ENCODE measurements at regions not wholly inside any gene's neighbourhood (a gene's known extent, or its start where the extent isn't known, plus 50 kb on each side); places are given as distances from the start of the nearest gene placed in this dataset.

- peaks cover 8 to 10% of the 10 kb centered on the region in 2 donors for H3K9me3 Mint-ChIP-seq
- no peaks in the 10 kb centered on the region for H3K27me3 Mint-ChIP-seq
- ATAC-seq (no peak), DNase-seq (no peak)
- H3K4me1 Mint-ChIP-seq: no peaks in the 10 kb centered on the region
- no peak overlapping the region for H3K4me3 Mint-ChIP-seq
- H3K27ac Mint-ChIP-seq: peak overlapping the region in 1 of 2 donors; percentile 74
These were observed 529.5 kb upstream of the ZNF462 start for GRCh38 chr9:106333481-106333880.

DNA sequence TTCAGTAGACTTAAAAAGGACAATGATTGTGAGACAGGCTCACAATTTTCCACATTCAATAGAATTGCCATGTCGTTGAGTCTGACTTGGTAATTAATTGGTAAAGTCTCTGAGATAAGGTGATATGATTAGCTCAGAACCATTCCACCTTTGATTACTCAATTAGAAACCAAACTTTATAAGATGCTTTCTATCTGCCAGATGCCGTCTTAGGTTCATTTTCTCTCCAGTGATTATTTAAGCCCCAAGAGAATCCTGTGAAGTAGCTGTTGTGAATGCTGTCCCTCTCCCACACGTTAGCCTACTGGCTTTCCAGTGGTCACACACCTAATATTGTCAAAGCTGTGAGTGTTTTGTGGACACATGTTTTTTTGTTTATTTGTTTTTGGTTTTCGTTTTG lies 528.9 kb upstream of the ZNF462 start:
- peaks cover 8 to 10% of the 10 kb centered on the region in 2 donors for H3K9me3 Mint-ChIP-seq
- H3K27ac Mint-ChIP-seq: no peak overlapping the region
- ATAC-seq: no peak
- H3K4me1 Mint-ChIP-seq: no peaks in the 10 kb centered on the region
- DNase-seq: no peak
- H3K27me3 Mint-ChIP-seq: no peaks in the 10 kb centered on the region
- no peak overlapping the region for H3K4me3 Mint-ChIP-seq

- H3K27ac Mint-ChIP-seq: no peak overlapping the region
- no peaks in the 10 kb centered on the region for H3K27me3 Mint-ChIP-seq
- DNase-seq (no peak), ATAC-seq (no peak)
- H3K4me1 Mint-ChIP-seq: no peaks in the 10 kb centered on the region
- H3K9me3 Mint-ChIP-seq: peaks cover 4 to 9% of the 10 kb centered on the region in 2 donors
- H3K4me3 Mint-ChIP-seq: no peak overlapping the region
These were observed 523.1 kb upstream of the ZNF462 start for GRCh38 chr9:106339882-106340281.

GRCh38 chr9:106350777-106351176 lies 512.2 kb upstream of the ZNF462 start:
- ATAC-seq (no peak), DNase-seq (no peak)
- Mint-ChIP-seq H3K4me3 (no peak overlapping the region), H3K9me3 (peaks cover 11 to 15% of the 10 kb centered on the region in 2 donors), H3K27ac (no peak overlapping the region), H3K27me3 (no peaks in the 10 kb centered on the region), H3K4me1 (no peaks in the 10 kb centered on the region)

- Mint-ChIP-seq H3K9me3 (peaks cover 26 to 53% of the 10 kb centered on the region in 2 donors), H3K27ac (peak overlapping the region in 1 of 2 donors; percentile 34), H3K4me1 (no peaks in the 10 kb centered on the region), H3K27me3 (no peaks in the 10 kb centered on the region), H3K4me3 (no peak overlapping the region)
- DNase-seq: no peak
- no peak for ATAC-seq
These were observed 506.0 kb upstream of the ZNF462 start for GRCh38 chr9:106356924-106357323.

GRCh38 chr9:106358331-106358730 lies 504.6 kb upstream of the ZNF462 start:
- H3K9me3 Mint-ChIP-seq: peaks cover 26 to 53% of the 10 kb centered on the region in 2 donors
- DNase-seq (no peak), ATAC-seq (no peak)
- H3K27ac Mint-ChIP-seq: no peak overlapping the region
- no peaks in the 10 kb centered on the region for H3K27me3 Mint-ChIP-seq
- H3K4me3 Mint-ChIP-seq: no peak overlapping the region
- no peaks in the 10 kb centered on the region for H3K4me1 Mint-ChIP-seq

DNA sequence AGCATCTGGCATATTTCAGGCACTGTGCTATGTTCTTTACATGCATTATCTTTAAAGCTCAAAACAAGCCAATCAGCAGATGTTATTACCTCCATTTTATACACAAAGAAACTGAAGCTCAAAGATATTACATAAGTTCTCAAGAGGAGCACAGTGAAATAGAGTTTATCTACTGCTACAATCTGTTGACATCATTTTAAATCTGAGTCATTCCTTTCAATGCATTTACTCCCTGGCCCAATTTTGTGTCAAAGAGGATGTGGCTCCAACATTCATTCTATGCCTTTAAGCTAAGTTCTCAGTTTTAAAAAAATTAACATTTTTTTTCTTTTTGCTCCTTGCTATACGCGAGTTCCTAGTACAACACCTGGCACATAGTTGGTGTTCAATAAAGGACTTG lies 486.3 kb upstream of the ZNF462 start:
- DNase-seq: no peak
- no peaks in the 10 kb centered on the region for H3K27me3 Mint-ChIP-seq

DNA sequence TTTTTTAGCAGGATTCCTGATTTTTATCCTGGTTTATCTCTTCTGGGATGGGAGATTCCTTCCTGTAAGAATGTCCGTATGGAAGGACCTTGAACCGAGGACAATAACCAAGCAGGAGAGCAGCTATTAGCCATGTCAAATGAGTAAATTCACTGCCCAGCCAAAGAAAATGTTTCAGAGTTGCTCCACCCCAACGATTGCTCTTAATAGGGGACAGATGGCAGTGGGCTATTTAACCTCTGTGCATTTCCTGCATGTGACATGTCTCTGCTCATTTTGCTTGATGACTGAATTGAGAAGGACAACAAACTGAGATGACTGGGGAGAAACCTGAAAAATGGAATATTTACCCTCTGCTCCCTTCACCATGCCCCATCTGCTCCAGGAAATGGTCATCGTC lies 479.9 kb upstream of the ZNF462 start:
- Mint-ChIP-seq H3K9me3 (peaks cover 3 to 12% of the 10 kb centered on the region in 2 donors), H3K27ac (no peak overlapping the region), H3K4me1 (no peaks in the 10 kb centered on the region), H3K27me3 (no peaks in the 10 kb centered on the region), H3K4me3 (no peak overlapping the region)
- DNase-seq: no peak
- no peak for ATAC-seq

More for the DNA sequence above, 486.3 kb upstream of the ZNF462 start:
- H3K27ac Mint-ChIP-seq: no peak overlapping the region
- no peaks in the 10 kb centered on the region for H3K4me1 Mint-ChIP-seq
- ATAC-seq: no peak
- no peak overlapping the region for H3K4me3 Mint-ChIP-seq
- H3K9me3 Mint-ChIP-seq: peaks cover 10% of the 10 kb centered on the region in 2 donors

- Mint-ChIP-seq H3K27me3 (no peaks in the 10 kb centered on the region), H3K4me3 (no peak overlapping the region), H3K9me3 (peaks cover 7 to 9% of the 10 kb centered on the region in 2 donors), H3K4me1 (no peaks in the 10 kb centered on the region), H3K27ac (no peak overlapping the region)
- ATAC-seq: no peak
- no peak for DNase-seq
These were observed 475.0 kb upstream of the ZNF462 start for GRCh38 chr9:106387965-106388364.

DNA sequence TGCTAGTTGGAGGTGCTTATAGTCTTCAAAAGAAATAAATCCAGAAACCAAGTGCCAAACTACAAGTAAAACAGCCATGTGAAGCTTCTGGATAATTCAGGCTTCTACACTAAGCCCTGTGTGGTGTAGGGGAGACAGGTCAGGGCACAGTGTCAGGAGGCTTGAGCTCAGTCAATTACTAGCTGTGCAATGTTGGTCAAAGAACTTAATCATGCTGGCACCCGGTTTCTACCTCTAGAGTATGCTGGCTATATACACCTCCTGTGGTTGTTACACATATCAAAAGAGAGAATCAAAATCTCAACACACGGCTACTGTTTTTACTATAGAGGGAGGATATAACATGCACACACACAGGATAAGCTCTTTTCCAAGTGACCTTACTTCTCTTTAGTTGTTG lies 469.7 kb upstream of the ZNF462 start:
- no peak for DNase-seq
- Mint-ChIP-seq H3K27me3 (no peaks in the 10 kb centered on the region), H3K9me3 (peaks cover 7 to 10% of the 10 kb centered on the region in 2 donors), H3K4me3 (no peak overlapping the region), H3K4me1 (no peaks in the 10 kb centered on the region), H3K27ac (no peak overlapping the region)
- ATAC-seq: no peak

- no peaks in the 10 kb centered on the region for H3K4me1 Mint-ChIP-seq
- peaks cover 0 to 11% of the 10 kb centered on the region in 2 donors for H3K9me3 Mint-ChIP-seq
- ATAC-seq (no peak), DNase-seq (no peak)
- no peaks in the 10 kb centered on the region for H3K27me3 Mint-ChIP-seq
- H3K27ac Mint-ChIP-seq: no peak overlapping the region
- no peak overlapping the region for H3K4me3 Mint-ChIP-seq
These were observed 462.8 kb upstream of the ZNF462 start for GRCh38 chr9:106400170-106400569.

- Mint-ChIP-seq H3K9me3 (peaks cover 0 to 11% of the 10 kb centered on the region in 2 donors), H3K4me1 (no peaks in the 10 kb centered on the region), H3K27ac (no peak overlapping the region), H3K4me3 (no peak overlapping the region), H3K27me3 (no peaks in the 10 kb centered on the region)
- DNase-seq (no peak), ATAC-seq (no peak)
These were observed 462.0 kb upstream of the ZNF462 start for GRCh38 chr9:106400950-106401349.

GRCh38 chr9:106403081-106403480 lies 459.9 kb upstream of the ZNF462 start:
- DNase-seq: no peak
- Mint-ChIP-seq H3K9me3 (peaks cover 0 to 17% of the 10 kb centered on the region in 2 donors), H3K4me3 (no peak overlapping the region), H3K27me3 (no peaks in the 10 kb centered on the region), H3K4me1 (no peaks in the 10 kb centered on the region), H3K27ac (no peak overlapping the region)
- no peak for ATAC-seq

- no peak overlapping the region for H3K4me3 Mint-ChIP-seq
- peaks cover 0 to 17% of the 10 kb centered on the region in 2 donors for H3K9me3 Mint-ChIP-seq
- no peaks in the 10 kb centered on the region for H3K4me1 Mint-ChIP-seq
- no peak overlapping the region for H3K27ac Mint-ChIP-seq
- no peaks in the 10 kb centered on the region for H3K27me3 Mint-ChIP-seq
- DNase-seq (no peak), ATAC-seq (no peak)
These were observed 458.8 kb upstream of the ZNF462 start for GRCh38 chr9:106404137-106404536.

DNA sequence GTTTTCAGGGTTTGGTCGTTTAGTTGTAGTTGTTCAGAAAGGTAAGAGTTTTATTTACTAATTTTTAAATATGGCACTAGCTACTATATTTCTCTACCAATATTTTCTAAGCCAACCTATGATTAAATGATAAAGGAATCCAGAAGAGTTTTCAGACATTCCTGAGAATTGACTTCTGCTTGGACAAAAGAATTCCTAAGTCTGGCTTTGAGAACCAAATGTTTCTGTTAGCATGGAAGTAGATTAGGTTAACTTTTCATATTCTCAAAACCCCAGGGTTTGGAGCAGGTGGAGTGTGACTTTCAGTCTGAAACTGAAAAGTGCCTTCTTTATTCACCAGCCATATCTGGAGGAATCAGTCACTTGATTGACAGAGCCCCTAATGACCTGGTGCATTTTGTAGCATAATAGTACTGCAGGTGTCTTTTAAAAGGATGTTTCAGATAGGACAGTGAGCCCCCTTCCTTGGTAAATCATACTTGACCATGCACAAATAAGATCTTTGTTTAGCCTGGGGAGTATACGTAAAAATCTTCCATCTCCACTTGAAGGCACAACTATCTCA lies 457.0 kb upstream of the ZNF462 start:
- DNase-seq (no peak), ATAC-seq (no peak)
- no peak overlapping the region for H3K4me3 Mint-ChIP-seq
- H3K27me3 Mint-ChIP-seq: no peaks in the 10 kb centered on the region
- H3K9me3 Mint-ChIP-seq: peaks cover 0 to 10% of the 10 kb centered on the region in 2 donors
- H3K27ac Mint-ChIP-seq: no peak overlapping the region
- no peaks in the 10 kb centered on the region for H3K4me1 Mint-ChIP-seq

DNA sequence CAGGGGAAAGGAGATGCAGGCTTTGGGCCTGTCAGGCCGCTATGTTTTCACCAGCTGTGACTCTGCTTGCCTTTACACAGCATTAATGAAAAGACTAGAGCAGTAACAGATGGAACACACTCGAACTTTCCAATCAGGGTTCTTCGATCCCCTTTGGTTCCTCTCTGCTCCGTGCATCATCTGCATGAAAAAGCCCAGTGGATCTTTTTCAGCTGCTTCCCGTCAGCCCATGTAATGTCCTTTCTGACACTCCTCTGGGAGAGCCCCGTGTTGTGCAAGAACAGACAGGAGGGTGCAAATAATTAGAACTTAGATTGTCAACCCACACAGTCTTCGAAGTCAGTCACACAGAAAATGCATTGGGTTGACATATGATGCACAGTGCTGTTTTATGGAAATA lies 448.9 kb upstream of the ZNF462 start:
- Mint-ChIP-seq H3K27me3 (no peaks in the 10 kb centered on the region), H3K4me1 (no peaks in the 10 kb centered on the region), H3K27ac (no peak overlapping the region), H3K9me3 (peaks cover 9 to 18% of the 10 kb centered on the region in 2 donors), H3K4me3 (no peak overlapping the region)
- DNase-seq (no peak), ATAC-seq (no peak)

DNA sequence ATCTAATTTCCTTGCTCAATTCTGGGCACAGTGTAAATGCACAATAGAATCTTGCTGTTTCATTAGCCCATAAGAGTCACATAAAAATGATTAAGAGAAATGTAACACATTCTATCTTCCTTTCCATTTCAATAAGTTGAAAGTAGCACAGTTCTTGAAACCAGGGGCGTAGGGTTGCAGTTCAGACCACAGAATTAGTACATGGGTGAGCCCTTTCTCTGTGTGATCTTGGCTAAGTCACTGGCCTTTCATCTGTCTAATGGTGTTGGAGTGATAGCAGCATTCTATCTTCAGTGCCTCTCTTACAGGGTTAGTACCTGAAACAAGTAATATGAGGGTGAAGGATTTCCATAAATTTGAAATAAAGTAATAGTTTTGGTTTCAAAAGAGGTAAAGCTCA lies 445.3 kb upstream of the ZNF462 start:
- Mint-ChIP-seq H3K9me3 (peaks cover 9 to 18% of the 10 kb centered on the region in 2 donors), H3K27me3 (peaks cover under 1% of the 10 kb centered on the region), H3K27ac (no peak overlapping the region), H3K4me3 (no peak overlapping the region), H3K4me1 (peaks cover 21% of the 10 kb centered on the region)
- no peak for ATAC-seq
- DNase-seq: no peak

Measured in stimulated activated naive CD8-positive, alpha-beta T cell treated with anti-CD3 and anti-CD28 coated beads, Interleukin-15, amount 100 ng/mL, for 72 hours (primary cell).